ENCODE measurements at regions not wholly inside any gene's neighbourhood (a gene's known extent, or its start where the extent isn't known, plus 50 kb on each side); places are given as distances from the start of the nearest gene placed in this dataset.
"Not testable (repeated sequence)": the region's sequence is repeated elsewhere in the genome, so short reads cannot be mapped to it uniquely, and the experiment has no call there.

- Histone ChIP-seq H3K4me3 (ENCODE audit: low read length in 3 of 3) (no peak overlapping the region), H3K9me3 (ENCODE audit: control insufficient read depth in 3 of 3, low read length in 3 of 3) (no peaks in the 10 kb centered on the region), H3K9ac (ENCODE audit: low read depth in 1 of 3, low read length in 3 of 3) (no peak overlapping the region), H3K36me3 (ENCODE audit: control insufficient read depth in 3 of 3, insufficient read depth in 3 of 3, low read length in 3 of 3) (no peaks in the 10 kb centered on the region), H3K27me3 (ENCODE audit: control insufficient read depth in 3 of 3, insufficient read depth in 3 of 3, low read length in 3 of 3) (peaks cover 14 to 32% (median 21%) of the 10 kb centered on the region in 3 donors), H3K27ac (ENCODE audit: low read depth, low read length) (no peak overlapping the region), H3K4me1 (ENCODE audit: control insufficient read depth in 3 of 3, insufficient read depth in 3 of 3, low read length in 3 of 3) (no peaks in the 10 kb centered on the region)
These were observed 90.6 kb upstream of the LHX1 start for GRCh38 chr17:36846410-36847292.

- H3K4me1 ChIP-seq (ENCODE audit: control insufficient read depth in 3 of 3, insufficient read depth in 3 of 3, low read length in 3 of 3), result no peaks in the 10 kb centered on the region
- no peak overlapping the region for H3K4me3 ChIP-seq (ENCODE audit: low read length in 3 of 3)
- peaks cover 14 to 23% (median 21%) of the 10 kb centered on the region in 3 donors for H3K27me3 ChIP-seq (ENCODE audit: control insufficient read depth in 3 of 3, insufficient read depth in 3 of 3, low read length in 3 of 3)
- no peak overlapping the region for H3K9ac ChIP-seq (ENCODE audit: low read depth in 1 of 3, low read length in 3 of 3)
- H3K36me3 ChIP-seq (ENCODE audit: control insufficient read depth in 3 of 3, insufficient read depth in 3 of 3, low read length in 3 of 3), result no peaks in the 10 kb centered on the region
- H3K9me3 ChIP-seq (ENCODE audit: control insufficient read depth in 3 of 3, low read length in 3 of 3), result no peaks in the 10 kb centered on the region
- no peak overlapping the region for H3K27ac ChIP-seq (ENCODE audit: low read depth, low read length)
These were observed 89.0 kb upstream of the LHX1 start for GRCh38 chr17:36848008-36848902.

- H3K27ac ChIP-seq (ENCODE audit: low read depth, low read length); H3K9me3 ChIP-seq (ENCODE audit: control insufficient read depth in 3 of 3, low read length in 3 of 3); H3K4me3 ChIP-seq (ENCODE audit: low read length in 3 of 3); H3K9ac ChIP-seq (ENCODE audit: low read depth in 1 of 3, low read length in 3 of 3); H3K36me3 ChIP-seq (ENCODE audit: control insufficient read depth in 3 of 3, insufficient read depth in 3 of 3, low read length in 3 of 3); H3K4me1 ChIP-seq (ENCODE audit: control insufficient read depth in 3 of 3, insufficient read depth in 3 of 3, low read length in 3 of 3): not testable (repeated sequence)
- H3K27me3 ChIP-seq (ENCODE audit: control insufficient read depth in 3 of 3, insufficient read depth in 3 of 3, low read length in 3 of 3), result peaks cover 14 to 21% (median 17%) of the 10 kb centered on the region in 3 donors
These were observed 88.3 kb upstream of the LHX1 start for GRCh38 chr17:36849020-36849419.

- H3K9ac ChIP-seq (ENCODE audit: low read depth in 1 of 3, low read length in 3 of 3), result no peak overlapping the region
These were observed 87.4 kb upstream of the LHX1 start for GRCh38 chr17:36849871-36850348.

GRCh38 chr17:36850790-36851189, 86.5 kb upstream of the LHX1 start:
- Histone ChIP-seq H3K27me3 (ENCODE audit: control insufficient read depth in 3 of 3, insufficient read depth in 3 of 3, low read length in 3 of 3) (peaks cover 22 to 24% (median 22%) of the 10 kb centered on the region in 3 donors), H3K9me3 (ENCODE audit: control insufficient read depth in 3 of 3, low read length in 3 of 3) (no peaks in the 10 kb centered on the region), H3K27ac (ENCODE audit: low read depth, low read length) (no peak overlapping the region), H3K4me3 (ENCODE audit: low read length in 3 of 3) (no peak overlapping the region), H3K36me3 (ENCODE audit: control insufficient read depth in 3 of 3, insufficient read depth in 3 of 3, low read length in 3 of 3) (no peaks in the 10 kb centered on the region), H3K9ac (ENCODE audit: low read depth in 1 of 3, low read length in 3 of 3) (no peak overlapping the region), H3K4me1 (ENCODE audit: control insufficient read depth in 3 of 3, insufficient read depth in 3 of 3, low read length in 3 of 3) (no peaks in the 10 kb centered on the region)

More at GRCh38 chr17:36849871-36850348, 87.4 kb upstream of the LHX1 start:
- Histone ChIP-seq H3K27ac (ENCODE audit: low read depth, low read length) (no peak overlapping the region), H3K9me3 (ENCODE audit: control insufficient read depth in 3 of 3, low read length in 3 of 3) (no peaks in the 10 kb centered on the region), H3K4me3 (ENCODE audit: low read length in 3 of 3) (no peak overlapping the region), H3K27me3 (ENCODE audit: control insufficient read depth in 3 of 3, insufficient read depth in 3 of 3, low read length in 3 of 3) (peaks cover 15 to 20% (median 16%) of the 10 kb centered on the region in 3 donors), H3K36me3 (ENCODE audit: control insufficient read depth in 3 of 3, insufficient read depth in 3 of 3, low read length in 3 of 3) (no peaks in the 10 kb centered on the region), H3K4me1 (ENCODE audit: control insufficient read depth in 3 of 3, insufficient read depth in 3 of 3, low read length in 3 of 3) (no peaks in the 10 kb centered on the region)

GRCh38 chr17:36851250-36851649, 86.0 kb upstream of the LHX1 start:
- Histone ChIP-seq H3K4me3 (ENCODE audit: low read length in 3 of 3) (no peak overlapping the region), H3K9ac (ENCODE audit: low read depth in 1 of 3, low read length in 3 of 3) (no peak overlapping the region), H3K4me1 (ENCODE audit: control insufficient read depth in 3 of 3, insufficient read depth in 3 of 3, low read length in 3 of 3) (no peaks in the 10 kb centered on the region), H3K27ac (ENCODE audit: low read depth, low read length) (no peak overlapping the region), H3K9me3 (ENCODE audit: control insufficient read depth in 3 of 3, low read length in 3 of 3) (no peaks in the 10 kb centered on the region), H3K36me3 (ENCODE audit: control insufficient read depth in 3 of 3, insufficient read depth in 3 of 3, low read length in 3 of 3) (no peaks in the 10 kb centered on the region), H3K27me3 (ENCODE audit: control insufficient read depth in 3 of 3, insufficient read depth in 3 of 3, low read length in 3 of 3) (peaks cover 22 to 25% (median 23%) of the 10 kb centered on the region in 3 donors)

- H3K27me3 ChIP-seq (ENCODE audit: control insufficient read depth in 3 of 3, insufficient read depth in 3 of 3, low read length in 3 of 3), result peaks cover 27 to 33% (median 29%) of the 10 kb centered on the region in 3 donors
- not testable (repeated sequence) for H3K4me1 ChIP-seq (ENCODE audit: control insufficient read depth in 3 of 3, insufficient read depth in 3 of 3, low read length in 3 of 3); H3K4me3 ChIP-seq (ENCODE audit: low read length in 3 of 3); H3K9ac ChIP-seq (ENCODE audit: low read depth in 1 of 3, low read length in 3 of 3); H3K9me3 ChIP-seq (ENCODE audit: control insufficient read depth in 3 of 3, low read length in 3 of 3); H3K36me3 ChIP-seq (ENCODE audit: control insufficient read depth in 3 of 3, insufficient read depth in 3 of 3, low read length in 3 of 3); H3K27ac ChIP-seq (ENCODE audit: low read depth, low read length)
These were observed 84.8 kb upstream of the LHX1 start for GRCh38 chr17:36852478-36852877.

GRCh38 chr17:36854982-36855381, 82.3 kb upstream of the LHX1 start:
- Histone ChIP-seq H3K9me3 (ENCODE audit: control insufficient read depth in 3 of 3, low read length in 3 of 3) (no peaks in the 10 kb centered on the region), H3K4me1 (ENCODE audit: control insufficient read depth in 3 of 3, insufficient read depth in 3 of 3, low read length in 3 of 3) (no peaks in the 10 kb centered on the region), H3K4me3 (ENCODE audit: low read length in 3 of 3) (no peak overlapping the region), H3K36me3 (ENCODE audit: control insufficient read depth in 3 of 3, insufficient read depth in 3 of 3, low read length in 3 of 3) (no peaks in the 10 kb centered on the region), H3K9ac (ENCODE audit: low read depth in 1 of 3, low read length in 3 of 3) (no peak overlapping the region), H3K27ac (ENCODE audit: low read depth, low read length) (no peak overlapping the region), H3K27me3 (ENCODE audit: control insufficient read depth in 3 of 3, insufficient read depth in 3 of 3, low read length in 3 of 3) (peaks cover 38 to 50% (median 41%) of the 10 kb centered on the region in 3 donors)

GRCh38 chr17:36855459-36855858, 81.8 kb upstream of the LHX1 start:
- no peak overlapping the region for H3K27ac ChIP-seq (ENCODE audit: low read depth, low read length)
- H3K9ac ChIP-seq (ENCODE audit: low read depth in 1 of 3, low read length in 3 of 3), result no peak overlapping the region
- H3K9me3 ChIP-seq (ENCODE audit: control insufficient read depth in 3 of 3, low read length in 3 of 3), result no peaks in the 10 kb centered on the region
- H3K4me3 ChIP-seq (ENCODE audit: low read length in 3 of 3), result no peak overlapping the region
- H3K4me1 ChIP-seq (ENCODE audit: control insufficient read depth in 3 of 3, insufficient read depth in 3 of 3, low read length in 3 of 3), result no peaks in the 10 kb centered on the region
- peaks cover 38 to 55% (median 44%) of the 10 kb centered on the region in 3 donors for H3K27me3 ChIP-seq (ENCODE audit: control insufficient read depth in 3 of 3, insufficient read depth in 3 of 3, low read length in 3 of 3)
- H3K36me3 ChIP-seq (ENCODE audit: control insufficient read depth in 3 of 3, insufficient read depth in 3 of 3, low read length in 3 of 3), result no peaks in the 10 kb centered on the region

Measured in skeletal muscle tissue (tissue), 3 donors.